Breast epithelium (tissue), 4 donors: ENCODE measurements at regions not wholly inside any gene's neighbourhood (a gene's known extent, or its start where the extent isn't known, plus 50 kb on each side); places are given as distances from the start of the nearest gene placed in this dataset.

Source experiments
- DNase-seq, 2 donors: peaks; one replicate each; pipeline ENCODE4 v3.0.0-alpha.2; 2019; ENCODE audit warnings: low spot score in 2 of 2
- H3K27ac ChIP-seq, 2 donors: fragments of 200-600 bp; sonication (generic) in 1 of 2; one replicate each; pipeline ENCODE4 v1.5.1; 2016 to 2019; ENCODE audit warnings: mild to moderate bottlenecking in 1 of 2
- H3K27me3 ChIP-seq, 2 donors: fragments of 200-600 bp; sonication (generic) in 1 of 2; one replicate each; pipeline versions ENCODE4 v1.5.1 to v1.6.0; 2017 to 2019; ENCODE audit warnings: control low read depth in 1 of 2, mild to moderate bottlenecking in 1 of 2
- H3K36me3 ChIP-seq: fragments of 200-600 bp; one replicate; pipeline ENCODE4 v1.5.1; 2019
- H3K4me1 ChIP-seq, 2 donors: fragments of 200-600 bp; sonication (generic); one replicate each; pipeline ENCODE4 v1.5.1; 2016 to 2019; ENCODE audit warnings: control low read depth in 1 of 2
- H3K4me3 ChIP-seq, 3 donors: fragments of 200-600 bp; sonication (generic); 1 replicate in 2 of 3; 2 replicates in 1 of 3; pipeline ENCODE4 v1.5.1; 2016 to 2019; ENCODE audit warnings: mild to moderate bottlenecking in 3 of 3, moderate library complexity in 2 of 3
- H3K9me3 ChIP-seq, 2 donors: fragments of 200-600 bp; sonication (generic) in 1 of 2; one replicate each; pipeline ENCODE4 v1.5.1; 2016 to 2019; ENCODE audit warnings: control low read depth in 1 of 2
- CTCF ChIP-seq, 3 donors: fragments of 450-650 bp; IDR thresholded peaks; one replicate each; pipeline ENCODE4 v1.5.1; 2016 to 2017; ENCODE audit warnings: antibody characterized with exemption in 3 of 3, mild to moderate bottlenecking in 3 of 3, moderate library complexity in 3 of 3
- POLR2A ChIP-seq: fragments of 450-650 bp; IDR thresholded peaks from one replicate; pipeline ENCODE4 v1.6.1; 2016; ENCODE audit warnings: antibody characterized with exemption, mild to moderate bottlenecking, moderate library complexity
- POLR2AphosphoS5 ChIP-seq, 3 donors: sonication (generic); formaldehyde crosslinking; IDR thresholded peaks; one replicate each; pipeline ENCODE4 v1.6.1; 2017; ENCODE audit warnings: antibody characterized with exemption in 3 of 3
- intact Hi-C: fragments of 100-400 bp; cut with DNase I; formaldehyde crosslinking; loops from one replicate; pipeline ENCODE4 v1.15.1; 2023; ENCODE audit warnings: low total_unique reads

DNA sequence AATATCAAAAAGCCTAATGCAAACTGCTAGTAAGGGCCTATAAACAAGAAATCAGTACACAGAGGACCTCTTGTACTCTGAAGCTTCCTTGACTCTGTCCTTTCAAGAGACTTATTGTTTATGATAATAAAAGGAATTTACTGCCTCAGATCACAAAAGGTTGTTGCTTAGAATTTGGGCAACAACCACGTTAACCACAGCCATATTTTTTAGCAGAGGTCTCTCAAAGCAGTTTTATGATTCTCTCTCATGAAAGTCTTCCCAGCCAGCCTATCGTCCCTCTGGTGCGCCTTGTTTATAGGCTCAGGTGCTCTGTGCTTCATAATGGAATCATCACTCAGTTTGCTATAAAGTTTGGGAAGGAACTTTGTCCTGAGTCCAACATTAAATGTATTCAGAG, 270.6 kb downstream of the RCHY1 start:
- Histone ChIP-seq H3K9me3 (no peaks in the 10 kb centered on the region), H3K27ac (no peak overlapping the region), H3K4me3 (no peak overlapping the region), H3K27me3 (no peaks in the 10 kb centered on the region), H3K4me1 (no peaks in the 10 kb centered on the region), H3K36me3 (no peaks in the 10 kb centered on the region)
- DNase-seq = no peak
- TF ChIP-seq POLR2A (no peak), CTCF (IDR thresholded peaks at IDR 0.05) (no peak), POLR2AphosphoS5 (IDR thresholded peaks at IDR 0.05) (no peak)
- intact Hi-C loops = no loop called here

DNA sequence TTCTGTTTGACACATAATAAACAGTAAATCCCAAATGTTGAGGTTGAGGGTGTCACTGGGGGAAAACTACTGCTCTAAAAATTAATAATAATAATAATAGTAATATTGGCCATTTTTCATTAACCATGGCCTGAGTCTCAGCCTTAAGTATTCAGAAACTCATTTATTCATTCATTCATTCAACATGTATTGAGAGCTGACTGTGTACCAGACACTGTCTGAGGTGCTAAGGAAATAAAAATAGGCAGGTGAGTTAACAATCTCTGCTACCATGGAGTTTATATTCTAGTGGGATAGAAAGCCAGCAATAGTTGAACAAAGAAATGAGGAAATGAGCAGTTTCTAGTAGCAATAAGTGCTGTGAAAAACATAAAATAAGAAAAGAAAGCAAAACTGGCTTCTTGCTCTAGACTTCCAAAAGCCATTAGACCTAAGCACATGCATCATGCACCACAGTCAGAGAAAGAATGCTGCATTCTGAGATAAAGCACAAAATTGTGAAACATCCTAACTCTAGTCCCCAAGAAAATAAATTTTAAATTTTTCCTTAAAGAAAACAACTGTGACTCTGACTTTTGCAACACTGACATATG, 278.7 kb downstream of the RCHY1 start:
- Histone ChIP-seq H3K27ac (no peak overlapping the region), H3K27me3 (no peaks in the 10 kb centered on the region), H3K4me1 (no peaks in the 10 kb centered on the region), H3K4me3 (no peak overlapping the region), H3K9me3 (no peaks in the 10 kb centered on the region), H3K36me3 (no peaks in the 10 kb centered on the region)
- TF ChIP-seq CTCF (IDR thresholded peaks at IDR 0.05) (no peak), POLR2AphosphoS5 (IDR thresholded peaks at IDR 0.05) (no peak), POLR2A (no peak)
- no peak for DNase-seq
- intact Hi-C loops = no loop called here

- no peak for DNase-seq
- Histone ChIP-seq H3K27me3 (no peaks in the 10 kb centered on the region), H3K36me3 (no peaks in the 10 kb centered on the region), H3K4me1 (no peaks in the 10 kb centered on the region), H3K9me3 (no peaks in the 10 kb centered on the region), H3K27ac (no peak overlapping the region), H3K4me3 (no peak overlapping the region)
- no peak for TF ChIP-seq POLR2AphosphoS5 (IDR thresholded peaks at IDR 0.05)
- TF ChIP-seq CTCF (IDR thresholded peaks at IDR 0.05) = no peak
- no peak for TF ChIP-seq POLR2A
- intact Hi-C loops = no loop called here
Observed at GRCh38 chr4:75232546-75232945, 281.7 kb downstream of the RCHY1 start.

GRCh38 chr4:75229806-75230570, 284.2 kb downstream of the RCHY1 start:
- Histone ChIP-seq H3K27me3 (no peaks in the 10 kb centered on the region), H3K4me3 (no peak overlapping the region), H3K27ac (no peak overlapping the region), H3K36me3 (no peaks in the 10 kb centered on the region), H3K9me3 (no peaks in the 10 kb centered on the region), H3K4me1 (no peaks in the 10 kb centered on the region)
- intact Hi-C loops = no loop called here
- TF ChIP-seq POLR2A (no peak), CTCF (IDR thresholded peaks at IDR 0.05) (no peak), POLR2AphosphoS5 (IDR thresholded peaks at IDR 0.05) (no peak)
- DNase-seq = no peak

DNA sequence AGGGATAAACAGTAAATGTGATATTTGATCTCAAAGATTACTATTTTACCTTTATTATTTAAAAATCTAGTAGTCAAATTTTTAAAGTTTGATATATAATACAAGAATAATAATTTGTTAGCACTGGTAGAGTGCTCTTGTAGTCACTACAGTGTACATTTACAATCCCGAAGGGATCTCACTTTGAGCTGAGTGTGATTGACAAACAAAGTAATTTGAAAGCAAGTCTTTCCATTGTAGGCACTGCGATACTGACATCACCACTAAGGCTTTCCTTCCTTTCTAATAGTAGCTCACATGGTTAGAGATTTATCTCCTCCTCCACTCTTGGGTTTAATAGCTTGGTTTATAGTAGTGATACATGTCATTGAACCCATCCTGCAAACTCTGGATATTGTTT, 280.6 kb downstream of the PARM1 start:
- intact Hi-C loops = no loop called here
- TF ChIP-seq POLR2AphosphoS5 (IDR thresholded peaks at IDR 0.05) (no peak), CTCF (IDR thresholded peaks at IDR 0.05) (no peak), POLR2A (no peak)
- no peaks in the 10 kb centered on the region for H3K27me3 ChIP-seq

More for the DNA sequence above, 280.6 kb downstream of the PARM1 start:
- Histone ChIP-seq H3K9me3 (peaks cover 0 to 4% of the 10 kb centered on the region in 2 donors), H3K4me1 (no peaks in the 10 kb centered on the region), H3K36me3 (no peaks in the 10 kb centered on the region), H3K4me3 (no peak overlapping the region), H3K27ac (no peak overlapping the region)
- DNase-seq = no peak
